Occipital lobe (tissue), 1 donor: ENCODE measurements at regions not wholly inside any gene's neighbourhood (a gene's known extent, or its start where the extent isn't known, plus 50 kb on each side); places are given as distances from the start of the nearest gene placed in this dataset.
"Not testable (repeated sequence)": the region's sequence is repeated elsewhere in the genome, so short reads cannot be mapped to it uniquely, and the experiment has no call there.

Experiments used
- DNase-seq: peaks from one replicate; lab custom pipeline; 2025; lab: John Stamatoyannopoulos, UW

- no peak for DNase-seq
Measured at GRCh38 chr2:143877876-143878530, 641.9 kb downstream of the ZEB2 start.

DNA sequence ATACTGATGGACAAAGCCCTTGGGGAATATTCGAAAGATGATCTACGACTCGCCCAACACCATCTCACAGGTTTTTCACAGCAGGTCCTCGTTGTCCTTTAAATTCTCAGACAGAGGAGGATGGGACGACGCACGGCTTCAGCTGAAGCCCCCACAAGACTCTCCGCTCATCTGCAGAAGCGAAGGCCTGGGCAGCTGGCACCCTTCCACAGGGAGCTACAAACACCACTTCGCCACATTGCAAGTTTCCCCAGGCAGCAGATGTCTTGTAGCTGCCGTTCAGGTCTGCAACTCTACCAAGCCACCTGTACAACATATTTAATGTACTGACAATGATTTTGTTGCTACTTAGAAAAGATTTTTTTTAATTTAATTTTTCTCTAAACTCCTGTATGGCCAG is 642.9 kb downstream of the ZEB2 start:
- DNase-seq, result no peak

DNA sequence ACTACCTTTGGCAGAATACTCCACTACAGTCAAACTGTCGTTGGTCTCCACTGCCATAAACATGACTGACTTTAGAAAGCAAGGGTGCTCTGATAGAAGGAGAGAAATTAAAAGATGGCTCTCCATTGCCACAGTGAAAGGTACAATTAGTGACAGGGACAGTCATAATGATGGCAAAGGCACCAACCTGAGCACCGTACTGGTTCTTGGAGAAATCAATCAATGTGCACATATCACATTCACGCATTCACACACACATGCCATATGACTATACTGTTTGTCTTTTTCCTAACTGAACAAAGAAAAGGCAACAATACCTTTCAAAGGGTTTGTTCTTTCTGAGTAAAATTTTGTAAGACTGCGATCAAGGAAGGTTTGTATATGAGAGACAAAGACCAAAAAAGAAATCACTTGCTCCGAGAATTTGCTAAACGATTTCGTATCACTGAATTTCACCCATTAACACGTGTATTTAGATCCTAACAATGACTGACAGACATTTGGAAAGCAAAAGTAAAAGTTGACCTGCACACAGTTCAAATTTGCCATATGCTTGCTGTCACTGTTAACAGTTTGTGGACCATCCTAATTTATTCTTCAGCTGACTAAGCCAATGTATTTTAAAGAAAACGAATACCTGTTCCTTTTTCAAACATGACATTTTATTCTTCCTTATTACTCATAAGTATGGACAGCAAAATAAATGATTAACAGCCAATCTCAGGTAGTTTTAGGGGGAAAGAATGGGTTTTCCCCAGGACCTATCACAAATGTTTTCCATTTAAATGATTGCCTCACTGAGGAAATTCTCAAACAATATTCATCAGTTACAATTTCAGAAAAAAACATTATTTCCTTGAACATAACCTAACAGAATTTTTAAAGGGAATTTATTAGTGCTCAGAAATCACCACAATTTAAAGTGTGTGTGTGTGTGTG is 644.4 kb downstream of the ZEB2 start:
- DNase-seq, result no peak

DNA sequence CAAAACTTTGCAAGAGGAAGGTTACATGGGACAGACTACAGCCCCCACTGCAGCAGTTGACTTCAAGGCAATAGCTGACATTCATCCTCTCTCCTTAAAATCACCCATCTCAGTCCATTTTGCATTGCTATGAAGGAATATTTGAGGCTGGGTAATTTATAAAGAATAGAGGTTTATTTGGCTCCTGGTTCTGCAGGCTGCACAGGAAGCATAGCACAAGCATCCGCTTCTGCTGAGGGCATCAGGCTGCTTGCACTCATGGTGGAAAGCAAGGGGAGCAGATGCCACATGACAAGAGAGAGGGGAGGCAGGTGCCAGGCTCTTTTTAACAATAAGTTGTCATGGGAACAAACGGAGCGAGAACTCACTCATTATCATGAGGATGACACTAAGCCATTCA is 646.0 kb downstream of the ZEB2 start:
- DNase-seq, result no peak

- no peak for DNase-seq
Measured at GRCh38 chr2:143870696-143871095, 649.2 kb downstream of the ZEB2 start.

DNA sequence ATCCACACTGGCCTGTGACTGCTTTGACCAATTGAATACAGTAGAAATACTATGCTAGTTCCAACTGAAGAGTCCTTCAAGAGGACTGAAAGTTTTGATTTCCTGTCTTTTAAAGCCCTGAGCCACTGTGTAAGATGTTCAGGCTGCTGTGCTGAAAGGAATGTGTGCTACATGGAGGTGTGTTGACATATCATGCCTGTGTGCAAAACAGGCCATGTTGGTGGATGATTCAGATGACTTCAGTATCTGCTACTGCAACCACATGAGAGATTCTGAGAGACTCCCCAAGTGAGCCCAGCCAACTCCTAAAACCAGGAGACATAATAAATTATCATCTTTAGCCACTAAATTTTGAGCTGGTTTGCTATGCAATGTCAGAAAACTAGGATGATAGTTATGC is 662.9 kb downstream of the ZEB2 start:
- no peak for DNase-seq

- no peak for DNase-seq
Measured at GRCh38 chr2:143852759-143853158, 667.2 kb downstream of the ZEB2 start.

DNA sequence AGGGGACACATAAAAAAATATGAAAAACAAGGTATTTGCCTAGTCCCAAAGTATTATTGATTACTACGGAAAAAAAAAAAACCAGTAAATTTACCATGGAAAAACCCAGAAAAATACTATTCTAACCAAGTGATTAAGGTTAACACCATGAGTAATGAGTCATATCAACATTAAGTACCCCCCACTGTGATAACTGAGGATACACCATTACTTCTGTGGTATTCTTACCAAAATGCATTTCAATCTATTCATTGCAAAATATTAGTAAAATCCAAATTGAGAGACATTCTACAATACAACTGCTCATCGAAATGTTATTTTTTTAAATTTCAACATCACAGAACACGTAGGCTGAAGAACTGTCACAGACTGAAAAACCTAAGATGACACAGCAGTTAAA is 669.8 kb downstream of the ZEB2 start:
- DNase-seq, result no peak

DNA sequence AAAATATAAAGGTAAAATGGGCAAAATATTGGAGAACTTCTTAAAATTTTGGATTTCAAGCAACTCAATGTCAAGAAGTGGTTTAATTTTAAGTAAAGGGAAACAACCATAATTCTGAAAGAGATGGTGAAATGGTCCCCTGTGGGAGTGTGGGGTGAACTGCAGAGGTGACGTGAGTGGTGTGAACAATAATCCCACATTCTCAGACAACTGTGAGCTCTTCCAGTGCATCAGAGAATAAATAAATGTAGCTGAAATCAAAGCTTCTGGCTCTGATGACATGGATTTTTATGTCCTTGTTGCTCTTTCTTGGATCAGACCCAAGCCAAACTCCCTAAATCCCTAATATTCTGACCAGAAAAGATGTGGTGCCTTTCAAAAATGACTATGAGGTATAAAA is 672.7 kb downstream of the ZEB2 start:
- DNase-seq, result no peak

DNA sequence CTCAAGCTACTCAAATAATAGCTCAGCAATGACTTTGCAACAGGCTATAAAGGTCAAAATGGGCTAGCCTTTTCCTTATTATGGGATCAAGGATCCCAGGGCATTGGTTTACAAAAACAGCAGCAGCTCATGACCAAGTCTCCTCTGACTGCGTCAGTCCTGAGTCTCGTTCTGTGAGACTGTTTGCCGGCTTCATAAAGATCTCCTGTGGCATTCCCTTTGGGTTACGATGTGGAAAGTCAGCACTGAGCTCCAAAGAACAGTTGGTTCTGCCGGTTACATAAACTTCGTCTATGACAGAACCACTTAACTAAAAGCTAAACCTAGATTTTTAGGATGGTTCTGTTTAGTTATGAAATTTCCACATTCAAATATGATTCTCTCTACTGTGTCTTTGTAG is 674.9 kb downstream of the ZEB2 start:
- no peak for DNase-seq

DNA sequence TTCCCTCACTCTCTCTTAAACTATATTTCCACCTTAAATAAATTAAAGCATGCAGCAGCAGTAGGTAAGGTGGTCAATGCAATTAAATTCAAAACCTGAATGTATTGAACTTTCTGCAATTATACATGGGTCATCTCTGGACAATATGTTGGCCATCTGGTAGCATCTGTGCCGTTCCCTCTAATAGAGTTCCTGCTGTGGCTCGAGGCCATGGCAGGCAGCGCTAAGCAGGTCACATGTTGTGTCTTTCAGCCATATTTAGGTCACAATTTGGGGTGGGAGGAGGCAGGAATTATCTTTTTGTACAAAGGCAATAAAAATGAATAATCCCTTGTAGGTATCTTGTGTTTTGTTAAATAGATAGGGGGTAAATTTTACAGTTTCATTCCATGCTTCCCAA is 676.2 kb downstream of the ZEB2 start:
- no peak for DNase-seq

DNA sequence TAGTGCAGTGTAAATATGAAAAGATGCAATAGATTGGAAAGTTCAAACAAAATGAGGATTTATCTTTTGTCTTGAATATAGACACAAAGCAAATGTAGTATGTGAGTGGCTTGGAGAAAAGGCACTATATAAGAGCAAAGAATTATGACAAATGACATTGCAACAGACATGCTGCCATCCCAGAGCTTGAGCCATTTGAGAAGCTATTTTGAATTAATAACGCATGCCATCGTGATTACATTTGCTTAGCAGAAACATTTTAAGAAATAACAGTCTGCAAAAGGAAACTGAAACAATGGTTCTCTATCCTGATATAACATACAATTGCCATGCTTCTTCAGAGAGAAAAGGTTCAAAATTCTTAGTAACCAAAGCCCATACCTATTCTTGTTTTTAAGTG is 677.1 kb downstream of the ZEB2 start:
- no peak for DNase-seq

- DNase-seq, result no peak
Measured at GRCh38 chr2:143841935-143842334, 678.0 kb downstream of the ZEB2 start.

- no peak for DNase-seq
Measured at GRCh38 chr2:143840601-143841000, 679.3 kb downstream of the ZEB2 start.

- DNase-seq, result no peak
Measured at GRCh38 chr2:143840194-143840593, 679.7 kb downstream of the ZEB2 start.

DNA sequence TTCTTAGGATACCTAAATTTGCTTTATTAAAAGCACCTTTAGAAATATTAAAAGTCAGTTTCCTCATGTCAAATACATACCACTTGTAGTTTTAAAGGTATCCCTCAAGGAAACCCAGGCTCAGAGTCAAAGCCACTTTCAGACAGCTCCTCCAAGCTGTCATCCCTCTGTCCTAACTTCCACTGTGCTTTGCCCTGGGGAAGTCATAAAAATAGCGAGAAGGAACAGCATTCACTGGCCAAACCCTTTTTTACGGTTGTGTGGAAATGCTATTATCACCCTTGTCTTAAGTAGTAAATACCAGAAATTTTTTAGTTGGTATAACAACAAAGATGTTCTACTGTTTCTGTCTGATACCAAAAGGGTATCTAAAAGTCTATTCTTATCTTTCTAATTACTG is 680.5 kb downstream of the ZEB2 start:
- DNase-seq, result no peak

DNA sequence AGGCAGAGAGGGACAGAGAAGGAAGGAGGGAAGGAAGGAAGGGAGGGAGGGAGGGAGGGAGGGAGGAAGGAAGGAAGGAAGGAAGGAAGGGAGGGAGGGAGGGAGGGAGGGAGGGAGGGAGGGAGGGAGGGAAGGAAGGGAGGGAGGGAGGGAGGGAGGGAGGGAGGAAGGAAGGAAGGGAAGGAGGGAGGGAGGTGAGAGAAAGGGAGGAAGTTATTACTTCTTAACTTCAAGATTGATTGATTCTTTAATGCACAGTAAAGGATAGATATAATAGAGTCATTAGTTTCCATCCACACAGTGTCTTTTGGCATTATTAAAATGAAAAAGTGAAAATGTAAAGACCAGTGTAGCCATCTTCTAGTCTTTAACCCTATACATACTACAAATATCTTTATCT is 682.9 kb downstream of the ZEB2 start:
- DNase-seq, result not testable (repeated sequence)

GRCh38 chr2:143835481-143835880 is 684.4 kb downstream of the ZEB2 start:
- DNase-seq, result no peak

GRCh38 chr2:143833015-143833660 is 686.8 kb downstream of the ZEB2 start:
- no peak for DNase-seq

DNA sequence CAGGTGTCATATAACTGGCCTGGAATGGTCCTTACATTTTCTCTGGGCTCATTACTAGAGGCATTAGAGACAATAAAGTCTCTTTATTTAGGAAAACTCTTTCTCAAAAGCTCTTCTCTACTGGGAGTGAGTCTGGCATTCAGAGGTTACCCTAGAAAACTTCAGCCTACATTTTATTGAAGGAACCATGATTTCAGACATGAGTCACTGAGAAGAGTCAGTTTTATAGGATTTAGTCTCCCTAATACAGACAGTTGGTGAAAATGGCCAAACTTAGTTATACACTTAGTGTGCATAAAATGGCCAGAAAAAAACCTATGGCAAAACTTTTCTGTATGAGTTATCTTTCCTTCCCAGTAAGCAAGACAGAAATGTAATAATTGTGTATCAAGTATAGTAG is 689.4 kb downstream of the ZEB2 start:
- no peak for DNase-seq

DNA sequence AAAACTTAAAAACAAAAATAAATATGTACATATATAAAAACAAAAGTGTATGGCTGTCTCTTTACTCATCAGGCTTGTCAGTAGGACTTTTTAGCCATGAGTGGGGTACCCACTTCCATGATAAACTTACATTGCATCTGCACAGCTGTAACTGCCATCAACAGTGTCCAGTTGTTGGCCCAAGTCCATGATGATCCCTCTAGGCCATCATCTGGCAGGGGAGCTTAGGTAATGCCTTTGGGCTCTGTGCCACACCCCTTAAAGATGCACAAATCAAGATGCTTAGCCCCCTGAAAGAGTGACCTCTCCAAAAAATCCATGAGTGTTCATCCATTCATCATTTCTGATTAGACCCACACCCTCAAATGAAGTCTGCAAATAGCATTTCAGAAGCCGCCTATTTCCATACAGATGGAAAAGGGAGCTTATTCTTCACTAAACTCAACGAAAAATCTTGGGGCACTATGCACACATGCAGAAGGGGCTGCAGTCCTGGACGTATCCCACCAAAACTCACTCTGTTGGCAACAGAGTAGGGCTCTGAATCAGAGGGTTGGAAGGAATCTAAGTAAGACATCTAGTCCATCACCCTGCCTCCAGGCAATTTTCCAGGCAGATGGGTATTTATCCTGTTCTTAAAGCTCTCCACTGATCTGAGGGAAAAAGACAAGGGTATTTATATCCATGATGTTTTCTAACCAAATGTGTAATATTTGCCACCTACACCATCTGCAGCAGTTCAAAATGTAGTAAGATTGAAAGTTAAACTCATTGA is 691.0 kb downstream of the ZEB2 start:
- no peak for DNase-seq

GRCh38 chr2:143824791-143825190 is 695.1 kb downstream of the ZEB2 start:
- no peak for DNase-seq
